ENCODE measurements at regions not wholly inside any gene's neighbourhood (a gene's known extent, or its start where the extent isn't known, plus 50 kb on each side); places are given as distances from the start of the nearest gene placed in this dataset.
"Not testable (repeated sequence)": the region's sequence is repeated elsewhere in the genome, so short reads cannot be mapped to it uniquely, and the experiment has no call there.

DNA sequence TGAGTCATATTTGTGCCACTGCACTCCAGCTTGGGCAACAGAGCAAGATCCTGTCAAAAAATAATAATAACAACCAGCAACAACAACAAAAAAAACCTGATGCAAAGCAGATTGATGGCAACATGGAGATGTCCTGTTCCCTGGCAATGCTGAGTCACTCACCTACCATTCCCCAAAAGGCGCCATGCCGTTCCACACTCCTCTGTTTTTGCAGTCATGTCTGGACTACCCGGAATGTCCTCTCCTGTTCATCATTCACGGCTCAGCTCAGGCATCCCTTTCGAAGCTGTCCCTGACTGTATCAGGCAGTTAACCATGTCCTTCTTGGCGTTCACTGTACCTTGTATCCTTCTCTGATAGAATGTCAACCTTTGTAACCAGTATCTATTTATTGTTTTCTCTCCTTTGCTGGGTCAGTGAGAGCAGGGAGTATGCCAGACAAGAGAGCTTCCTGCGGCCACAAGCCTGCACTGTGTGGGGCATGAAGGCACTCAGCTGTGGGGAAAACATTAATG, 147.7 kb downstream of the ABCC12 start:
- ATAC-seq (no peak), DNase-seq (ENCODE audit: low spot score) (no peak)

GRCh38 chr16:48004141-48004695, 151.6 kb downstream of the ABCC12 start:
- ATAC-seq (no peak), DNase-seq (ENCODE audit: low spot score) (no peak)

DNA sequence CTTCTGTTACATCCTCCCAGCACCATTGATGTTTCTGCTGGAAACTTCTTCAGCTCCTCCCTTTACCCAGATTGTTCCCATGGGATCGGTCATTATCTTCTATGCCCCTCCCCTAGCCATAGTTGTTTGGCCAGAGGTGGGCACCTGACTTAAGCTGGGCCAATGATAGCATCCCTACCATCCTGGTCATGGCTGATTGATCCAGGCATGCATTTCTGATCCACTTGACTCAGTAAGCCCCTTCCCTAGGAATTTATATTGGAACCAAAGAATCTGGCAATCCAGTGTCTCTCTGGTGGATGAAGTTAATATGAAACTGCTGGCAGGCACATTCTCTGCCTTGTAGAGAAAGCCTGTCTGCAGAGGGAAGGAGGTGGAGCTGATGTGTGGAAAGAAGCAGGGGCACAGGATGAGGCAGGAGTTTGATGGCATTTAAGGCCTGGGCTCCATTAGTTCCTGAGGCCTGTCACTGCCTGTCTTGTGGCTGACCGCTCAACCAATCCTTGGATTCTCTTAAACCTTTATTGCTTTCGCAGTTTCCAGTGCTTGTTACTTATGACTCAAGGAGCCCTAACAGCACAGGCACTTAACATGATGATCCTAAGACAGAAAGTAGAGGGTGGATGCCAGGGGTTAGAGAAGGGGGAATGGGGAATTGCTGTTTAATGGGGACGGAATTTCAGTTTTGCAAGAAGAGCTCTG, 152.4 kb downstream of the ABCC12 start:
- DNase-seq (ENCODE audit: low spot score) (no peak), ATAC-seq (no peak)

GRCh38 chr16:48001324-48001895, 154.4 kb downstream of the ABCC12 start:
- ATAC-seq = no peak
- no peak for DNase-seq (ENCODE audit: low spot score)

- no peak for ATAC-seq
- DNase-seq (ENCODE audit: low spot score) = no peak
Measured at GRCh38 chr16:48000622-48001021, 155.2 kb downstream of the ABCC12 start.

GRCh38 chr16:47999595-47999994, 156.2 kb downstream of the ABCC12 start:
- no peak for ATAC-seq
- no peak for DNase-seq (ENCODE audit: low spot score)

GRCh38 chr16:47995354-47995753, 160.4 kb downstream of the ABCC12 start:
- DNase-seq (ENCODE audit: low spot score) = no peak
- no peak for ATAC-seq

DNA sequence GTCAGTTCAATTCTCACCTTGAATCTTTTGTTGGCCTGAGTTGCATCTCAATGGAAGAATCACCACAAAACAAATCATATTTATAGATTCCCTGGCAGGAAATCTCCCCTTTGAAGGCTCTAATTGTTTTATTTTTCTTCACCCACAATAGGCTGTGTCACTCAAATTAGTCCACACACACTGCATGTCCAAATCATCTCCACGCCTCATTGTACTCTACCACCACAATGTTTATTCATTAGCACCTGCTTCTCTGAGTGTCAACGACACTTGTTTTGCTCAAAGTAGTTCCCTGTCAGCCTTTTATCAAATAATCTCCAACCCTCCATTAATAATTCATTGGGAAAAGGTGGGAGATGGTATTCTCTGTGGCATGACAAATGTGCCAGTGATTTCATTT, 164.3 kb downstream of the ABCC12 start:
- no peak for ATAC-seq
- DNase-seq (ENCODE audit: low spot score) = no peak

- no peak for DNase-seq (ENCODE audit: low spot score)
- no peak for ATAC-seq
Measured at GRCh38 chr16:47990676-47991075, 165.1 kb downstream of the ABCC12 start.

DNA sequence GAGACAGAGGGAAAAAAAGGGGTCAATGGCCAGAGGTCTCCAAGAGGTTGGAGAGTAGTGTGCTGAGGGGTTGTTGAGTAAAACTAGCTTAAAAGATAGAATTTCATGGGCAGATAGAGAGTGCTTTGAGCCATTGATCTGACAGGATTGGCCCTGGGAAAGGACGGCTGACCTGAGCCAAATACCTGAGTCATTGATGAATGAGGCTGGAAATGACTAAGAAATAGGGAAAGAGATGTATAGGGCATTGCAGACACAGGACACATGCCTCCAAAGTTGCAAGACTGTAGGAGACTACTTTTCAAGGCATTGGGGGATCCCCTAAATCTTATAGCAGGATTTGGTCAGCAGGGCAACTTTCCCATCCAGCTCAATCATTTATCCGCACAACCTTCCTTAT, 168.7 kb downstream of the ABCC12 start:
- no peak for ATAC-seq
- DNase-seq (ENCODE audit: low spot score) = no peak

DNA sequence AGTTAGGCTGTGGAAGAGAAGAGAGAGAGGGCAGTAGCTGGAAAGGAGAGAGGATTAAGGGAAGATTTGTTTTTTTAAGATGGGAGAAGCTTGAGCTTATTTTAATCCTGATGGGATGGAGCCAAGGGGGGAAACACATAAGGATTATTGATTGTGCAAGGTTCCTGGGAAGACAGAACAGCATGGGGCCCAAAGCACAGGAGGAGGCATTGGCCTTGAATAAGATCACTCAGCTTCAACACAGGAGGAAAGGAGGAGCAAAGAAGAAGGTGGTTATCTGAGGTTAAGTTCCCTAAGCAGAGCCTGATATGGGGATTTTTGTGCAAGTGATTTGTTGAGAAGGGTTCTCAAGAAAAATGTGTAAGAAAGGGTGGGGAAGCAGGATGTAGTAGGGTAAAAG, 169.8 kb downstream of the ABCC12 start:
- ATAC-seq = no peak
- DNase-seq (ENCODE audit: low spot score) = no peak

- ATAC-seq = no peak
- DNase-seq (ENCODE audit: low spot score) = no peak
Measured at GRCh38 chr16:47984669-47985068, 171.1 kb downstream of the ABCC12 start.

GRCh38 chr16:47983999-47984580, 171.7 kb downstream of the ABCC12 start:
- no peak for ATAC-seq
- DNase-seq (ENCODE audit: low spot score) = no peak

DNA sequence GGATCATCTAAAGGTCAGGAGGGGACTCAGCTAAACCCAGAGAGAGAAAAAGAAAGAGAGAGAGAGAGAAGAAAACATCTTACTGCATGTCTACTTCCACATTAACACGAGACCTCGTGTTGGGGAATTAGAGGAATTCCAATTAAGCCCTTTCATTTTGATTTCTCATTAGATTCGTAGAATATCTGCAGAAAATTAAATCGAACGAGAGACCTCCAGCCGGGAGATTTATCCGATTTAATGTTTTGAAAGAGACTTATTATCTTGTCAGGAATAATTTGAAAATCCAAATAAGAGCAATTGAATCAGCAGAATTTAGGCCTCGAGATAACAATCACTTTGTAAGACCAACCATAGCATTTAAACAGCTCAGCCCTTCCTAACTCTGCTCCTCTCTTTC, 175.6 kb downstream of the ABCC12 start:
- DNase-seq (ENCODE audit: low spot score) (no peak), ATAC-seq (no peak)

DNA sequence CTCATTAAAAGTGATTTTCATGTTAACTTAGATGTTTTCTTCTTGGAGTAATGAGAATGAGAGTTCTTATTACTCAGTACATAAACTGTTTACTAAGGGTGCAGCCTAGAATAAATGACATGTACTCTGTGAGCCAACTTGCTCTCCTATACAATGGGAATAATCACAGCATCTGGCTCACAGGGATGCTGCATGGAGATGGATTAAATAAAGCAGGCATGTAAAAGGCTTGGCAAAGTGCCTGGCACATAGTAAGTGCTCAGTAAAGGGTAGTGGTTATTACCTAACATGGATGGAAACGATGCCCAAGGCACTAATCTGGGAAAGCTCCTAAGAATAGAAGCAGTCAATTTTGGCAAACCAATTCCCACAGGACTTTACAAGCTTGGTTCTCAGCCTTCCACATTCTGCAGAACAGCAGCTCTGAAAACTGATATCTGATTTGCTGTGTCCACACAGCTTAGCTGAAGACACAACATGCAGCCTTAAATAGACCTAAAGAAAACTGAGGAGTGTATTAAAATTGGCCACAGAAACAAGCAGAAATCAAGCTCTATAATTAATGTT, 176.1 kb downstream of the ABCC12 start:
- no peak for ATAC-seq
- no peak for DNase-seq (ENCODE audit: low spot score)

DNA sequence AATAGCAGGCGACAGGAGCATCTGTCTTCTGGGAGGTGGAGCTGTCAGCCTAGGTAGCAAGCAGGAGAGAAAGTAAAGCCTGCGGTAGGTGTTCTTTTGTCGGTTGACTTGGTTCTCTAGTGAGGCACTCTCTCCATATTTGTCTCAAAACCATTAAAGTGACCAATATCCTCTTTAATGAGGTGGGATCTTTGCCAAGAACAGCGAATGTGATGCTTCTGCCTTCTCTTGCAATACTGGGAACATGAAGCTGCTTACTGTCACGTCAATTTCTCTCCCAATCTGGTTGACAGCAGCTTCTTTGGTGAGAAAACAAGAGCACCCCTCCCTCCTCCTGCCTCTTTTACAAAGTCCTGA, 176.7 kb downstream of the ABCC12 start:
- ATAC-seq (no peak), DNase-seq (ENCODE audit: low spot score) (no peak)

- ATAC-seq = no peak
Measured at GRCh38 chr16:47978491-47979163, 177.2 kb downstream of the ABCC12 start.

DNA sequence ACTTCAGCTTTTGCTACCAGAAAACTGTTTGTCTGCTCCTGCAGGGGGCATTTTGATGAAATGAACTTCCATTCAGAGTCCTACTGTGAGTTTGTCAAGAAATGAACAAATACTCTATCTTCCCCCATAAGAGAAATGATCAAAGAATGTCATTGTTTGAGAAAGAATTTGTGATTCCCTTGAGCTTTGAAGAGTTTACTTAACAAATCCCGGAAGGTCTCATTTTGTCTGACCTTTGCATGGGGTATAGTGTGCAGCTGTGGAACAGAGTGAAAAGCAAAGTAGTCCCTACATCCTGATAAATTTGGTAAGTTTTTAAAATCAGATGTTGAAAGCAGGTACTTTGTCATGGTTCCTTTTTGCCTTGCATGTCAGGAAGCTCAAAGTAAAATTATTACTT, 178.0 kb downstream of the ABCC12 start:
- no peak for DNase-seq (ENCODE audit: low spot score)
- no peak for ATAC-seq

More at GRCh38 chr16:47978491-47979163, 177.2 kb downstream of the ABCC12 start:
- no peak for DNase-seq (ENCODE audit: low spot score)

DNA sequence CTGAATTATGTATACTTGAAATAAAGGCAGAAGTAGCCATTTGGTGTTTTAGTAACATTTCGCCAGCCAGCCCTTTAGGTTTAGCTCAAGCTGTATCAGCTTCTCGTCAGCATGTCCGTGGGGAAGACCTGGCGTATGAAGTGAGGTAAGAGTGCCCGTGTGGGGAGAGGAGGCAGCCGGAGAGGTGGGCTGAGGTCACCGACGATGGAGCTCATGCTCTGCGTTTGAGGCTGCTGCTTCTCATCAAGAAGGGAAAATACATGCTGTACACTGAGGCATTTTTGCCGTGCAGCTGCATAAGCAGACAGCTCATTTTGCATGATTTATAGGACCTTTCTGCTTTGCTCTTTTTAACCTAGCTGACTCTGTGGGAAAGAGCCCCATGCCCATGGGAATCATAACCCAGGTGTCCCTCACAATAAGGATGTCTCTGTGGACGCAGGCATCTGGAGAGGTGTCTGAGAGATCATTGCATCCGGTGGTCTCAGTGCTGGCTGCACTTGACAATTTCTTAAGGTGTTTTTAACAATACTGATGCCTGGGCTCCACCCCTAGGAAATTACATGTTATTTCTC, 179.1 kb downstream of the ABCC12 start:
- no peak for ATAC-seq

DNA sequence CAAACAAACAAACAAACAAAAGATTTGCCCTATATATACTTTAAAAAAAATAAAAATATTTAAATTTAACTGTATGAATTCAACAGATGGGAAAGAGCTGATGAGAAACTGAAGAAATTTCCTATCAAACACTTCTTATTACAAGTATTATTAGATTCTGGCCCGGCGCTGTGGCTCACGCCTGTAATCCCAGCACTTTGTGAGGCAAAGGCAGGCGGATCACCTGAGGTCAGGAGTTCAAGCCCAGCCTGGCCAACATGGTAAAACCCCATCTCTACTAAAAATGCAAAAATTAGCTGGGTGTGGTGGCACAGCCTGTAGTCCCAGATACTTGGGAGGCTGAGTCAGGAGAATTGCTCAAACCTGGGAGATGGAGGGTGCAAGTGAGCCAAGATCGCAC, 180.8 kb downstream of the ABCC12 start:
- not testable (repeated sequence) for ATAC-seq; DNase-seq (ENCODE audit: low spot score)

More for the DNA sequence above, 179.1 kb downstream of the ABCC12 start:
- no peak for DNase-seq (ENCODE audit: low spot score)

- ATAC-seq (no peak), DNase-seq (ENCODE audit: low spot score) (no peak)
Measured at GRCh38 chr16:47973552-47973951, 182.2 kb downstream of the ABCC12 start.

All from left lobe of liver (tissue), 2 donors.